Stimulated activated CD8-positive, alpha-beta memory T cell treated with anti-CD3 and anti-CD28 coated beads, Interleukin-4, amount 100 ng/mL, for 48 hours (primary cell): ENCODE measurements at regions not wholly inside any gene's neighbourhood (a gene's known extent, or its start where the extent isn't known, plus 50 kb on each side); places are given as distances from the start of the nearest gene placed in this dataset.
"Not testable (repeated sequence)": the region's sequence is repeated elsewhere in the genome, so short reads cannot be mapped to it uniquely, and the experiment has no call there.

Experiments
- DNase-seq: peaks from one replicate; pipeline ENCODE4 v3.0.0-alpha.2; 2020

- DNase-seq: no peak
These were observed 158.6 kb downstream of the ZNF664 start for GRCh38 chr12:124131659-124132058.

DNA sequence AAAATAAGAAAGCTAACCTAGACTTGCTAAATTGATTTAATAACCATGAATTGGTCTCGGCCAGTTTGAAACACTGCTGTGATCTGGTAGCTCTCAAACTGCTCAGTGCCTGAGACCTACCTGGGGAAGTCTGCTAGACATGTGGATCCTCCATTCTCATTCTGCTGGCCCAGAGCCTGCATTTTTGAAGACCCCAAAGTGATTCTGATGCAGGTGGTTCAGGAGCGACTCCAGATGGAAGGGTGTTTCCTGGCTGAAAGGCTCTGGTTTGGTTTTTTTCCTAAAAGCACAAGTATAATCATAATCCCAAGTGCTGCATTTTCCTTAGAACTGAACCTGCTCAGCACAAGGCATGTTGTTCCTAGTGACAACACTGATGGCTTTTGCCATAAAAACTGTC lies 159.5 kb downstream of the ZNF664 start:
- DNase-seq: no peak

GRCh38 chr12:124136796-124137195 lies 158.1 kb upstream of the RFLNA start:
- DNase-seq: no peak

GRCh38 chr12:124140944-124141486 lies 153.9 kb upstream of the RFLNA start:
- no peak for DNase-seq

GRCh38 chr12:124141611-124142010 lies 153.3 kb upstream of the RFLNA start:
- not testable (repeated sequence) for DNase-seq

DNA sequence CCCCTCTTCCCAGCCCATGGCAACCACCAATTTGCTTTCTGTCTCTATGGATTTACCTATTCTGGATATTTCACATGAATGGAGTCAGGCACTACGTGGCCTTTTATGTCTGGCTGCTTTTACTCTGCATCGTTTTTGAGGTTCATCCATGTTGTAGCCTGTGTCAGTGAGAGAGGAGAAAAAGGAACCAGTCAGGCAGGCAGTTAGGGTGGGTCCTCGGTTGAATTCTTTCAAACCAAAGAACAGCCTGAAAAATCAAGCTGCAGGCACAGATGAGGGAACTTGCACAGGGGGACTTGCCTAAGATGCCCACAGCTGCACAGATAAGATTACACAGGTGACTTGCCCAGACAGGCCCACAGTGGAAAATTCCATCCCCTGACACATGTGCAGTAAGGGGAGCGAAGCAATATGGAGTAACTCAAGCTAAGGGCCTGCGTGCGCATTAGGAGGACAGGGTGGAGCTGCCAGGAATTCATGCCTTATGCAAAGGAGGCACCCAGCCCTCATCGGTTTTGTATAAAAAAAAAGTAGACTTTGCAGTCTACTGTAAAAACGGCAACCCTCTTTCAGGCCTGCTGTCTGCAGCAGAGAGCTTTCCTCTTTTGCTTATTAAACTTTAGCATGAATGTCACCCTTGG lies 152.4 kb upstream of the RFLNA start:
- no peak for DNase-seq

DNA sequence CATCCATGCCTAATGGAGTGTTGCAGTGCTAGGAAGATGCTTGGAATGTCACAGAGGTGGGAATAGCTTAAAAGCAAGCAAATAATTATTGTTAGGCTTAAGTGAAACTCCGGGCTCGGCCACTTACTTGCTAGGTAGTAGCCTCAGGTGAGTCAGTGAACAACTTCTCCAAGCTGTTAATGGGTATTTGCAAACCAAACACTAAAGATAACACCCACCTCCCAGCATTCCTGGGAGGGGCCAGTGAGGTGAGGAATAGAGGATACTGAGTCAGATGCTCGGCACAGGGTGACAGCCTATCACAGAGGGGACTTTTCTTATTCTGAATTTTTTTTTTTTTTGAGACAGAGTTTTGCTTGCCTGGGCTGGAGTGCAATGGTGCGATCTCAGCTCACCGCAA lies 151.2 kb upstream of the RFLNA start:
- no peak for DNase-seq

DNA sequence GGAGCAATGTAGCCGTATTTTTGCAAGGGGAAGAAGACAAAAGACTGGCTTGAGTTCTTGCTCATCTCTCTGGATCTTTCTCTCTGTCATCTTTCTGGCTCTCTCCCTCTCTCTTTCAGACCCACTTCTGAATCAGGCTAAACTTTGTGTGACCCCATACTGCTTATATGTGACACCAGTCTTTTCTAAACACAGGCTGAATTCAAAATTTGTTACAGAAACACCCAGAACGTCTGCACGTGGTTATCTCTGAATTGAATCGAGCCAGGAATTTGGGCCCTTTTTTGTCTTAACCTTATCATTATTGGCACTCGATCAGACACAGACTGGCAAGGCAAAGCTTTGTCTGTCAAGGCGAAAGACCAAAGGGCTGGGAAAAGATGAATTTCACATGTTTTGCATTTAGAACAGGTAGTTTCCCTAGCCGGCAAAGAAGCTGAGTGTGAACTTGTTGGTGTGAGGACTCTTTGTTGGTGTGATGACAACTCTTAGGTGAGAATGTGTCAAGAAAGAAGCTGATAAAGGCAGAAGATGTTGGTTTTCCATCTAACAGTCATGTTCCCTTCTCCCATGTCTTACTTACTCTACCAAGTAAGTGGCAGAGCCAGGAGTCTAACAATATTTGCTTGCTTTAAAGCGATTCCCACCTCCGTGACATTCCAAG lies 150.2 kb upstream of the RFLNA start:
- DNase-seq: no peak

DNA sequence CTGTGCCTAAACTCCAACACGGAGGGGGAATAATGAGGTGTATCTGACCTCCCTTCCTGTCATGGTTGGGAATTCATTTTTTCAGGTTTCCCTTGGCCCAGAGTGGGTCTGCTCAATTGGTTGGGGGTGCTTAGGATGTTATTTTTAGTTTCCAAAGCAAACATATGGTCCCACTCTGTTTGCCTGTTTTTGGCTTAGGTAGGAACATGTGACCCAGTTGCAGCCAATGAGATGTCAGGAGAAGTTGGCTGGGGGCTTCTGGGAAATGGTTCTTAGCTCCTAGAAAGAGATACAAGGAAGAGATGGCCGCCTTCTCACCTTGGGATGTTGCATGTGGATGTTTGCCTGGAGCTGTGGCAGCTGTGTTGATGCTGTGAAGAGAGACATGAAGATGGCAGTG lies 147.9 kb upstream of the RFLNA start:
- DNase-seq: no peak

GRCh38 chr12:124147575-124147974 lies 147.3 kb upstream of the RFLNA start:
- no peak for DNase-seq

GRCh38 chr12:124148481-124149273 lies 146.2 kb upstream of the RFLNA start:
- DNase-seq: no peak

- DNase-seq: no peak
These were observed 145.6 kb upstream of the RFLNA start for GRCh38 chr12:124149287-124149686.

DNA sequence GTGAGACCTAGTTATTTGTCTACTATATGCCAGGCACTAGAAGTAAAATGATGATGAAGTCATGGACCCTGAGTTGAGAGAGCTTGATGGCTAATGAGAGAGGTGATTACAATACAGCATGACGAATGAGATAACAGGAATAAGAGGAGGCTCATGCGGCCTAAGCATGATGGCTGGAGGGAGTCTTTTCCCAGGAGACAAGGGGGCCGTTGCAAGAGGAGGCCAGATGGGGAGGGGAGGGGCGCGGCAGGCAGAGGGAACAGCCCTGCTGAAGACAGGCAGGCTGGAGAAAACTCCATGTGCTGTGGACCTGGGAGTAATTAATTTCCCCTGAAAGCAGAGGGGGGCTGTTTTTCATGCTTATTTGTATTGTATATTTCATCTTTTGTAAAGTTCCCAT lies 144.7 kb upstream of the RFLNA start:
- DNase-seq: no peak

- no peak for DNase-seq
These were observed 143.3 kb upstream of the RFLNA start for GRCh38 chr12:124151583-124151982.

- no peak for DNase-seq
These were observed 142.2 kb upstream of the RFLNA start for GRCh38 chr12:124152731-124153130.

DNA sequence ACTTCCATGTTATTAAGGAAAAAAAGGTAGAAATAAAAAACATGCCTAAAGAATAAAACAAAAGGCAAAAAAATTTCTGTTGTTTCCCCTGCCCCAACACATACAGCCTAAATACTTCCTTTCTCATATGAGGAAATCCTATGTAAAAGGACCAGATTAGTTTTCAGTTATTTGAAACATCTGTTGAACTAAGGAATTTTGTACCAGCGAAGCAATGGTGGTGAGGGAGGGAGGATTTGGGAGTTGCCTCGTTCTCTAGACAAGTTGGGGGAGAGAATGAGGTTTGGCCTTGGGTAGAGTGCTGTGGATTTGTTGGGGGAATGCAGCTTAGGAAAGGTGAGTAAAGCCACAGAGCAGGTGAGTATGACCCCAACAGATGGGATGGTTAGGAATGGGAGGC lies 141.5 kb upstream of the RFLNA start:
- DNase-seq: no peak

- no peak for DNase-seq
These were observed 137.5 kb upstream of the RFLNA start for GRCh38 chr12:124157406-124157805.

- DNase-seq: no peak
These were observed 135.2 kb upstream of the RFLNA start for GRCh38 chr12:124159655-124160054.

DNA sequence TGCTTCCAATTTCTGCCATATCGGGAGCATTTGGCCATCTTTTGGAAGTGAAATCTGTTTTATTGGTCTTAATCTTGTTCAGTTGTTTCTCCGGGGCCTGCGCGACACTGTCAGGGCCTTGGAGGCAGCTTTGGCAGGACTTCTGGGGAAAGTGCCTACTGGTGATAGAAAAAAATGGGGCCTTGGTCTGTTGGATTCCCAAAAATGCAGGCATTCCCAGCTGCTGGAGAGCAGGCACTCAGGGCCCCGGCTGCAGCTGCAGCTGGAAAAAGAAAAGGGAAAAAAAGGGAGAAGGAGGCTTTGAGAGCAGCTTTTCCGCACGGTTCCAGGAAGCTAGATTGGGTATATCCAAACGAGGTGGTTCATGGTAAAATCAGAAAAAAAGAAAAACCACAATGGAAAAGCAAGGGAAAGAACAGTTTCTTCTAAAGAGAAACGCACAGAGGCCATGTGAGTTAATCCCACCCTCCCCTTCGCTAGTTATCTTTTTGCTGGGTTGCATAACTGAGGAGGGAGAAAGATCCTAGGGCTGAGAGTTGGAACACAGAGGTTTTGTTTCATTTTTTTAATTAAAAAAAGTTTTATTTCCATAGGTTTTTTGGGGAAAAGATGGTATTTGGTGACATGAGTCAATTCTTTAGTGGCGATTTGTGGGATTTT lies 134.7 kb upstream of the RFLNA start:
- DNase-seq: no peak

- DNase-seq: not testable (repeated sequence)
These were observed 133.5 kb upstream of the RFLNA start for GRCh38 chr12:124161402-124161801.

GRCh38 chr12:124162151-124163110 lies 132.5 kb upstream of the RFLNA start:
- DNase-seq: no peak

DNA sequence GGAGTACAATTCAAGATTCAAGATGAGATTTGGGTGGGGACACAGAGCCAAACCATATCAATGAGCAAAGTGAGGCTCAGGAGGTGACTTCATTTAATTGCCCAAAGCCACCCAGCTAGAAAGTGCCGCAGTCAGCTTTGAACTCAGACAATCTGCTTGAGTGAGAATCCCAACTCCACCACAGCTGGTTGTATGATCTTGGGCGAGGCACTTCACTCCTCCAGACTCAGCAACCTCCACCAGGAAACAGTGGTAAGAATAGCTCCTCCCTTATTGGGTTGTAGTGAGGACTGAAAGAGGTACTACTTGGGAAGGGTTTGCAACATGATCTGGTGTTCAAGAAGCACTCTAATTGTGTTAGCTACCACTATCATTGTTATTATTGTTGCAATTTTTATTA lies 129.2 kb upstream of the RFLNA start:
- DNase-seq: no peak
